ENCODE measurements at regions not wholly inside any gene's neighbourhood (a gene's known extent, or its start where the extent isn't known, plus 50 kb on each side); places are given as distances from the start of the nearest gene placed in this dataset.

DNA sequence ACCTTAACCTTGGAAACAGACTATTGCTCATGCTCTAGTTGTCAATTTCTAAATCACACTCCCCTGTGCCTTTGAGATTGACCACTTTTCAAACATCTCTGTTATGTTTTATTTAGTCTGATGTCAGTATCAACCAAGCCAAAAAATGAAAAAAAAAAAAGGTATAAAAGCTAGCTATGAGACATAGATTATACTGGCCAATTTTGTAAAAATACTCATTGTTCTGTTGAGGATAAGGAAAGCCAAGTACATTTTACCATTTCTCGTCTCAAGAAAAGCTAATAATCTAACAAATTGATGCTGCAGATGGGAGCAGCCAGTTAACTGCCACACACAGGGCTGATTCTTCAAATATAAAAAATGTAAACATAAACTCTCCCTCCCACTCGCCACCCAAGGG is 572.6 kb upstream of the KLF12 start:
- no peak for DNase-seq

DNA sequence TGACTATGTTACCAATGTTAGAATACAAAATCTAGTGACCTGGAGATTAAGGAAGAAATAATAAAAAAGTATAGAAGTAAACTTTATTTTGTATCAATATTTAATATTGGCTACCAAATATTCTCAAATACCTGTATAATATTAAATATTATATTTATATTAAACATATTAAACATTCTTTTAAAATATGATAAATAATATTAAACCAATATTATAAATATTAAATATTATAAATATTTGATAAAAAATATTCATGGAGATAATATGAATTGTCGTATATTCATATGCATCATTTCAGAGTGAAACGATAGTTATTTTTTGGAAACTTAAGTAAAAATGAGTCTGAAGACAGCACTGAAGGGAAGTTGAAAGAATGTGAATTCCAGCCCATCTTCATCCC is 571.2 kb upstream of the KLF12 start:
- no peak for DNase-seq

DNA sequence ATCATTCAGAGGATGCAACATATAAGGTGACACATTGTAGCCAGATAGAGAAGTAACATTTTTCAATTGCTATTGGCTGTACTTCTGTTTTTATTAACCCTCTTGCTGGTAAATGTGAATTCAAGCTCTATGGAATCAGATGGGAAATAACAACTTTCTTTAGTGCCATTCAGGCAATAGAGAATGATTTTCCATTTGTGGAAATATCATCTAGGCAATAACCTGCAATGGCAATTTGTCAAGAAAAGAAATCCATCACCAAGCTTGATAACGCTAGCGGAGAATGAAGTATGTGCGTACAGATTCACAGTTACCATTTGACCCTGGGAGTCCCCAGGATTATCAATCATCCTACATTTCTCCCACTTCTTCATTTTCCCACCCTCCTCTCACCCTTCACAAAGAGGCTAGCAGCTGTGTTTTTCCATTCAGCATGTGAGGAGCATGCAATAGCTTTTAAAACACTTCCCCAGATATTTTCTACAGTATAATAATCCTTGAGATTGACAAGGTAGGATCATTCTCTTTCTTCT is 569.7 kb upstream of the KLF12 start:
- DNase-seq = no peak

DNA sequence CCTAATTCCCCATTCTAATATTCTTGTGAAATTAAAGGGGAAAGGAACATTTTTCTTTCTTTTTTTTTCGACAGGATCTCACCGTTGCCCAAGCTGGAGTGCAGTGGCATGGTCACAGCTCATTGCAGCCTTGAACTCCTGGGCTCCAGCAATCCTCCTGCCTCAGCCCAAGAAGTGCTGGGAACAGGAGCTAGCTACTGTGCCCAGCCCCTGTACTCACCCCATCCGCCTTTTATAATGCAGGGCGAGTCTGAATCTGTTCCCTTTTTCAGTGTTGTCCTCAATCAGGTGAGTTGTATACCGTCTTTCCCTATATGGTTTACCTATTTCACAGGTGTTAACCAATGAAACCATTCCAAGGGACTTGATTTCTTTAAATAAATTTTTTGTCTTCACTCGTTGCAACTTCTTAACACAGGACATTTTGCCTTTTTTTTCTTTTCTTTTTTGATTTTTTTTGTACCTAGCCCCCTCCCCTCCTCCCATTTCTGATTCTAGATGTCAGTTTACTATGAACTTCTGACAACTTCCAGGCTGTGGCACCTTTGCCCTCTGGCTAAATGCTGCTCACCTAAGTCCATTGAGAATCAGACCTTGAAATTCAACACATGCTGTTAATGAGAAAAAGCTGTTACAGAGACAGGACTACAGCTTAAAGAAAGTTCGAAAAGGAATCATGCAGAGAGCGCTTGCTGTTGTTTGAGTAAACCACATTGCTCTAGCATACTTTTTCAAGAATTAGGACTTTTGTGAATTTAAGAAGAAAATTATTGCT is 562.1 kb upstream of the KLF12 start:
- DNase-seq = no peak

DNA sequence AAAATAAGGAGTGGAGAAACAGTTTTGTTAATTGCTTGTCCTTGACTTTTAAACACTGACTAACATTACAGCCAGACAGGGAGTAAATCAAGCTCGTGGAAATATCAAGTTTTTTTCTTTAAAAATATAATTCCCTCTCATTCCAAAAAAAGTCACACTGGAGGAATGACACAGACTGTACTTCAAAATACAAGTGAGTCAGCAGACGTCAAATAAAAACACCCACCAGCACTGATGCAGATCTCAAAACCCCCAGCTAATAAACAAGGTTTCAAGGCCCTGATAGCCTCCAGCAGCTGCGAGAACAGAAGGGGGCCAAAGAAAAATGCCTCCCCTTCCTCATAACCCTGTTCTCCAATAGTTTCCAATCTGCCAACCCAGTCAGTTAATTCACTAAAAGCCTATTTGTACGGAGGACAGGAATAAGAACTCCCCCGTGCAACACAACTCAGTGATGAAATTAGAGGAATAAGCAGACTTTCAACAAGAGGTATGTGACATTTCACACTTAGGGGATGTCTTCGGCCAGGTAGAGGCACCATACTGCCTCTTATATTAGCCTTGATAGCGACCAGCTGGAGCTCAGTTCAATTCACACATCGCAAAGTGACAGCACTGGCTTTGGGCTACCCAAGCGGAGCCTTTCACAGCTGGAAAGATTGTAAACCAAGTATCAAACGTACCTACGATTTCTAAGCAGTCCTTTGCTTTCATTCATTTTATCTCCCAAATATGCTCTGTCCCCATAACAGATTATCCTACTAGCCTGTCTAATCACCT is 561.0 kb upstream of the KLF12 start:
- no peak for DNase-seq

DNA sequence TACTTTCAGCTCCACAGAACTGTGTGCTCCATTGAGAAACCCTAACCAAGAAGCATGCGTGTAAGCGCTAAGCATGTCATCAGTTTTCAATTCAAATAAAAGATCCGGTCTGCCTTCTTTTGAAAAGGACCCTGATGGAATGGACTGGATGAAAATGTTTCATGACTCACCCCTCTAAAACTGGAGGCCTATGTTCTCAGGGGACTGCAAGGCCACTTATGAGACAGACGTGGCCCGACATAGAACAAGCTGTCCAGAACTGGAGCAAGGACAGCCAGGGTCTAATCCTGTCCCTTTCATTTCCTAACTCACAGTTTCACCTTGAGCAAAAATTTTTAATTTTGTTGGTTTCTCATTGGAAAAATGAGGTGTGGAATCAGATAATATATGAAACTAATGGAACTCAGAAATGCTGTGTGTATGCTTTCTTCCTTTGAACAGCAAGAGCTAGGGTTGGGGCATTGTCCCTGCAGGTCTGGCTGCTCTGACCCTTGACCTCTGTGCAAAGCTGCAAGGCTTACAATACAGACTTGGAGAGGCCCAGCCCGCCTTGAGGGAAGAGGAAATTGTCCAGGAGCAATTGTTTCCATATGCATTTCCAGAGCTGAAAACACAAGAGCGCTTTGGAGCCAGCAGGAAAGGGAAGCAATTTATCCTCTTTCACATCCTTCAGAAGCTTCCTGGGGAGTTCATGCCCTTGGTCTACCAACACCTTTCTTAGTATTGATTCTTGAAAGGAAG is 553.4 kb upstream of the KLF12 start:
- no peak for DNase-seq

DNA sequence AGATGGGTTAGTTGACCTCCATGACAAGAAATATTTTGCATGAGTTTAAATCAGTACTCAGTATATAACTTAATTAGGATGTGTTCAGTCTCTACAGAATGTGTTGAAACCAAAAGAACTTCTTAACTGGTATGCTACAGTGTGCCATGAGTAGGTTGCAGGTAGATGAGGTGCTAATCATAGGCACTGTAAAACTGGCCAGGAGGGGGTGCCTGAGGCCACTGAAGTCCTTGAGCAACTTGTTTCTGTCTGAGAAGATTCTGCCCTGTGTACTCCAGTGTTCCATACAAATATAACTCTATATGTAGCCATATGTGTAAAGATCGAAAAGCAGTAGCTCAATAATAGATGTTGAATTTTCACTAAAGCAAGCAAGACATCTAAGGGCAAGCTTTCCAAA is 549.2 kb upstream of the KLF12 start:
- peak; percentile 0 for DNase-seq

DNA sequence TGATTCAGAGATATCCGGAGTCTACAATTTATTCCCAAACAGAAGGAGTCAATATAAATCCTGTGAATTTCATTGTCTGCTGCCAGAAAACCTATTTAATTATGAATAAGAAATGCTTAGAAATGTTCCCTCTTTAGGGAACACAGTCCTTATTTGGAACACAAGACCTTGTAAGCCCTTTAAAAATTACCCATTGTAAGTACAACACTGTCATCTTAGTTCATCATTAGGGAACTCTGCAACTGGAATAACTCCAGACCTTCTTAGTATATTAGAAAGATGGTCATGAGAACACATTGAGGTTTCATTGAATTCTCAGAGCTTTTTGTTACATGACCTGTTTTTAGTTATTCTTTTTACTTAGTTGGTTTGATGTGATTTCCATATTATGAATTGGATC is 548.5 kb upstream of the KLF12 start:
- DNase-seq = no peak

DNA sequence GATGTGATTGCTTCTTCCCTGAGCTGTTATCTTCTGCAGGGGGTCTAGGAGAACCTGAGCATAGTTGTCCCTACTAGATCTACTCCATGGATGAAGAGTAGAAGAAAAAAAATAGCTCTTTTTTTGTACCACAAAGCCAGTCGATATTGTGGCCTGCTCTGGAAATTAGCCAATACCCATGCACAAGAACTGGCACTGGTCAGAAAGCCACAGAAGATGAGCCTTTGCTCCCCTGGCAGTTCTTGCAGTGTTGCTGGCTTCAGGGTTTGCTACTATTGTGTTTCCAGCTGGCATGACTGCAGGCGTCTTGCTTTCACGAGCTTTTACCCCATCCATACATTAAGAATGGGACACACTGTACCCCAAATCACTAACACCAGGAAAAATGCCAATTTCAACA is 547.7 kb upstream of the KLF12 start:
- no peak for DNase-seq

DNA sequence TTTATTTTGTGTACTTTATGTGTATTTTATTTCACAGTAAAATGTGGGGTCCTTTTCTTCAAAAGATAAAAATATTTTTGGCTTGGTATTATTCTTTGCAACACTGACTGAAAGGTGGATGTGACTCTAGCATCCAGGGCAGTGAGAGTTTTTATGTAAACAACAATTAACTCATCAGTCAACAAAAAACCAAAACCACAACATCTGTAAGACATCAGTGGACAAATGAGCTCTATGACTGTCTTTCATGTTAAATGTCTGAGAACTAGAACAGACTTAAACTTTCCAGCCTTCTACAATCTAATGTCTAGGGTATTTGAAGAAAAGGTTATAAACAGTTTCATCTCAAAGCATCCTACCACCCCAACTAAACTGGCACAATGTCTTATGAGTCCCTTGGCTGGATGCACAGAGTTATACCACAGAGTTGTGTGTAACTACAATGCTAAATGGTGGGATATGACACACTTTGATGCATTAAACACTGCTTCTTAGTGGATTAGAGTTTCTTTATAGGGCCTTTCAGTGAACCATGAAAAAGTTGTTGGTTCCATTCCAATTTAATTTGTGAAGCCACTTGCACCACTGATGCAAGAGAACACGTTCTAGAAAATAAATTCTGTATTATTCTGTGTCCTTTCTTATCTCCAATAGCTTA is 544.2 kb upstream of the KLF12 start:
- DNase-seq = no peak

DNA sequence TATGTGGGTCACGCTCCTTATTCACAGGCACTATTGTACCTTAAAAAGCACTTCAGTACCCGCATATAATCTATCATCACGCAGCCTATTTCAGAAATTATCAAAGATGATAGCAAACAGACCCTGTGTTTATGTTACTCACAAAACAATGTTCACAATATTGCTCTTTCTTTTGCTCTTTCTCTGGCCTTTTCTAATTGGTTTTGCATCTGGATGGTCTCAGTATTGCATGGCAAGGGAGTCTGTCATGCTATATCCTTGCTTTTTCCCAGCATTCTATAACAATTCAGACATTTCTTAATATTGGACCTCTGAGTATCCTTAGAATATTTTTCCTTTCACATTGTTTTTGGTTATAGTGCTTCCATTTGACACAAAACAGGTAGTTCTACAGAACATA is 541.8 kb upstream of the KLF12 start:
- DNase-seq = no peak

DNA sequence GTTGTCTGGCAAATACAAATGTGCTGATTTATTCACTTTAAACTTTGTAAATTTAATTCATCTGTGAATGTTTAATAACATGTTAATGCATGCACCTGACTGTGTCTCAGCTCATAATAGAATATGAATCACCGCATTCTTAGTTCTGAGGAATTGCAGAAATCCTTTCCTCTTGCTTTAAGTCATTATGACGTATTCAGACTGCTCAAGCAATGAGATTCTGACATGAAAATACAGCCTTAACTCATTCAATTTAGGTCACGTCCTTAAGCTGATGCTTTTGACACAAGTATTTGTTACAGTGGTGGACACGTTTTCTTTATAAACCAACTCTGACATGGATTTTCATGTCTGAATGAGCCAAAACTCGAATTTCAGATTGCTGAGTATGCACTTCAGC is 541.0 kb upstream of the KLF12 start:
- no peak for DNase-seq

DNA sequence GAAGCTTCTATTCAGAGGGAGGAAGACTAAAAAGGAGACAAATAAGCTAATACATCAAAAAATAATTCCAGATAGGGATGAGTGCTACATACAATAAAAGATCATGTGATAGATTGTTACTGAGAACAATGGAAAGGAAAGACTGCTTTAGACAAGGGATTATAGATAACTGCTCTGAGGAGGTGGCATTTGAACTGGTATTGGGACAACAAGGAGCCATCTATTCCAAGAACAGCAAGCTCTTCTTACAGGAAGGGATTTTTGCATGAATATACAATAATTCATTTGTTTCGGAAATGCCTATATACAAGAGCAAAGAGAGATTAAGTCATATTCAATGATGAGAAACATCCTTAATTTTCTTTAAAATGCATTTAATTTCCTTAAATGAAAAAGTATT is 540.5 kb upstream of the KLF12 start:
- no peak for DNase-seq

DNA sequence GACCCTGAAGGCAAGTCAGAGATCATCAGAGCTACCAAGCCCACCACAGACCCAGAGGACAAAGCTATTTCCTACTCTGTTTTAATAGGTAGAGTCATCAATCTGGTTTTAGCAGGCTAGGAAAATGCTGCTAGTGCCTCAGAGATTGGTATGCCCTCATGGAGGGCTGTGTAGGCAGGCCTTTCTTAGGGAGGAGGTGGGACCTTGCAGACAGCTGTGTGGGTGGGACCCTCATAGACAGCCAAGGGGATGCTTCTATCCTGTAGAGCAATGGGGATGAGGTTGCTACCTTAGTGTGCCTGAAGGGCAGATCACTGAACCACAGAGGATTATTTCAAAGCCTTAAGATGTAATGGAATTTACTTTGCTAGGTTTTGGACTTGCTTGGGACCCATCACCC is 534.9 kb upstream of the KLF12 start:
- no peak for DNase-seq

DNA sequence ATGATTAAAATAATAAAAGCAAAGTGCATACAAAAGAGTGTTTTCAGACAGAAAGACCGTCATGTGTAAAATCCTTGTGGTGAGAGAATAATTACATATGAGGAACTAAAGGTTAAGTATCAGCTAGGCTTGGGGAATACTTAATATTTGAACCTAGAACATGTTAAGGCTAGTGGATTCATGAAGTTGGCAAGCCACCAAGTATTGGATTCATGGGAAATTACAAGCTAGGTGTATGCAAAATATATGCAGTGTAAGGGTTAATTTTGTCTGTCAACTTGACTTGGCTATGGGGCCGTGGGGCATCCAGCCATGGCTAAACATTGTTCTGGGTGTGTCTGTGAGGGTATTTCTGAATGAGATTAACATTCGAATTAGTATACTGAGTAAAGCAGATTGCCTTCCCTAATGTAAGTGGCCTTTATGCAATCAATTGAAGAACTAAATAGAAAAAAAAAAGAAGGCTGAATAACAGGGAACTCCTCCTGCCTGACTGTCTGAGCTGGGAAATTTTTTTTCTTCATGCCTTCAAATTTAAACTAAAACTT is 533.5 kb upstream of the KLF12 start:
- DNase-seq = no peak

DNA sequence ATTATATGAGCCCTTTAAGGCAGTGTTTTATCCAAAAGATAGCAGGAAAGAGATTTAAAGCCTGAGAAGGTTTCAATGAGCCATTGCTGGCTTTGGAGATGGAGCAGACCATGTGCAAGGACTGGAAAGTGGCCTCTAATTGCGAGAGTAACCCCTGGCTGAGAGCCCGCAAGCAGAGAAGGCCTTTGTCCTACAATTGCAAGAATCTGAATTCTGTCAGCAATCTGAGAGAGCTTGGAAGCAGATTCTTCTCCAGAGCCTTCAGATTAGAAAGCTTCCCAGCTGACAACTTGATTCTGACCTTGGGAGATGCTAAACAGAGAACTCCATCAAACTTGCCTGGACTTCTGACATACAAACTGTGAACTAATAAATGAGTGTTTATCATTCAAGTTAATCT is 528.7 kb upstream of the KLF12 start:
- no peak for DNase-seq

DNA sequence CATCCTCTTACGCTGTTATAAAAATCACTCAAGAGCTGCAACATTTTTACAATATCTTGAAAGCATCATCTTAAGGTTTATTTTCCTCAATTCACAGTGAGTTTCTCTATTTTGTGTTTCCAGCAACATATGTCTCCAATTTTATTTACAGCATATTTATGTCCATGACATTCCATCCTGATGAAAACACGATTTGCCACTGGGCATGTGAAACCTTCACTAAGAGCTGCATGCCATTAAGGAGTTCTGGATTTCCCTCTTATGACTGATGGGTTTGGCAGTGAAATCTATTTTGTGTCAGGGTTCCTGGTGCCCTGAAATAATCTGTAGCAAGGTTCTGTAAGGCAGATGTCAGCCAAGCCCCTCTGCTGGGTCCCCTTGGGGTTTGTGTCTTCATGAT is 527.6 kb upstream of the KLF12 start:
- DNase-seq = no peak

DNA sequence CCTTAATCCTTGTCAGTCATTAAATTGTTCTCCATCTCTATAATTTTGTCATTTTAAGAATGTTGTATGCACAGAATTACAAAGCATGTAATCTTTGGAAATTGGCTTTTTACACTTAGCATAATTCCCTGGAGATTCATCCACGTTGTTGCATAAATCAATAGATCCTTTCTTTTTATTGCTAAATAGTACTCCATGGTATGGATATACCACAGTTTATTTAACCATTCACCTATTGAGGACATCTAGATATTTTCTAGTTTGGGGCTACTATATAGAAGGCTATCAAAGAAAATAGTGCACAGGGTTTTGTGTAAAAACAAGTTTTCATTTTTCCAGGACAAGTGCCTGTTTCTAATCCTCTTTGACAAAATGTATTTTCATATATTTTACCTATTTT is 523.6 kb upstream of the KLF12 start:
- DNase-seq = no peak

DNA sequence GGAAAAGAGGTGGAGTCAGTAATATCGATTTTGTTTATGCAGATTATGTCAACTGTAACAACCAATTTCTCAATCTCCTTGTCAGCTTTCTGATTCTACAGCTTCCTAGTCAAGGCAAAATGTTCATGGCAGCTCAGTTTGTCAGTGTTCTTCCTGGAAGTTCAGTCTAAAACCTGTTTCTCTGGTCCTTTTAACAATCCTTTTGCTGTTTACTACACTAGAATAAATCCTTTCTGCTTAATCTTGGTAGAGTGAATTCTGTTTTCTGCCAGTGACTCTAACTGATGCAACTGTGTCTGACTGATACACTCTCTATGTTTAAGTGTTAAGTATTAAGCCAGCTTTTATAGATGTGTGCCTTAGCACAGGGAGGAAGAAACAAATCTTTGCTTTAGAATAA is 516.9 kb upstream of the KLF12 start:
- DNase-seq = no peak

DNA sequence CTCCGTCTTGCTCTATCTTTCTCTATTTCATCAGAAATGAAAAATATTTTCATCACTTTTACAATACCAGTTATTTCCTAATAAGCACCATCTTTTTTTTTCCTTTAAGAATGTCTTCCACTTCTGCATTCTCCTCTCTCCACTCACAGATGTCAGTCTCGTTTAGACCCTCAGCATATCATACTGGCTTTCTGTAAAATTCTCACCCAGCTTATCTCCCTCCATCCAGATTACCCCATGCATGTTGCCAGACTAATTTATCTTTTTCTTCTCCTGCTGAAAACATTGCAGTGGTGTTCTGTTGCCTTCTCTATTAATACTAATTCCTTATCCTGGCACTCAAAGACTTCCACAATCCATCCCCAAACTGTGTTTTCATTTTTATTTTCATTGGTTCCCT is 513.8 kb upstream of the KLF12 start:
- no peak for DNase-seq

DNA sequence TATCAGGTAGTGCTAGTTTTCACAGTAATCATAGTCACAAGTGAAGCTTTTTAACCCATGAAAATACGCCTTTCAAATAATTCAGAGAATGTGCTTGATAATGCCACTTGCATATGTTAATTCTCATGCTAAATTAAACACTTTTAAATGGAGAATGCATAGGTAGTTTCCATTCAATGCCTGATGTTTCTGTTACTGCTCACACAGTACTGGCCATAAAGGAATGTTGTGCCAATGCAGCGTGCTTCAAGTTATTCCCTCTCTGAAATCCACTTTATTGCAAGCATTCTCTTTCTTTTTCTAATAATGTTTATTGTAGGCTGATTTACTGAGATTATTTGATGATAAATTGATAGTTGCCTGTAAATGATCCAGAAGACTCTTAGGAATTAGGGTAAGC is 513.0 kb upstream of the KLF12 start:
- DNase-seq = no peak

DNA sequence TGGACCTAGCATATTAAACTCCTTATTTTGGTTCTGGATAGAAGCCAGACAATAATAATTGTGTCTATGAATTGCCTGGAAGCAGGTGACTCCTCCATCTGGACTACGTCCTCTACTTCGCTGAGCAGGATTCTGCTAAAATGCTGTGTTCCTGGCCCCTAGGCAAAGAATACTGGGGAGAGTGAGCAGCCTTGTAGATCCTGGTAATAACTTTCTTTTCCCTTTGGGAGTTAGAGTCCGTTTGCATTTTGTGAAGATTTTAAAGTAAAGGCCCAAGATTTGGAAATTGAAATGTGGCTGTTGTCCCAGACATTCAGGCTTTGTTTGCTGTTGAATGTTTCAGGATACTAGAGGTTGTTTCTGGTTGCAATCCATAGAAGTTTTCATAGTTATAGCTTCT is 511.9 kb upstream of the KLF12 start:
- no peak for DNase-seq

DNA sequence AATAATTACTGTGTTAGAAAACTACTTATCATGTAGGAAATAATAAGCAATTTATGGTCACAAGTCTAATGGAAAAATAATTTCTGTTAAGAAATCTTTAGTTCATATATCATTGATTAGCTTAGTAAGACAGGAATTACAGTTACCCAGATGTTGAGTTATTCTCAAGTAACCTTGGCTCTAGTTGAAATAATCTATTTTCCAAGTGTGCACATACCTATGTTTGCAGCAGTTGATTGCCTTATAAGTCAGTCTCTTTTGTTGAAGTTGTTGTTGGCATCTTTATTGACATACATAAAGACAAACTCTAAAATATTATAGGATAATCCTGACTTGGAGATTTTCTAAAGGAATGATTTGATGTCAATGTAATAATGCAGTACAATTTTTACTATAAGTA is 511.4 kb upstream of the KLF12 start:
- DNase-seq = no peak

All from hematopoietic multipotent progenitor cell treated with erythropoietin and hydrocortisone succinate and interleukin-3 and kit ligand, for 4 days (in vitro differentiated cells).